ENCODE measurements at regions not wholly inside any gene's neighbourhood (a gene's known extent, or its start where the extent isn't known, plus 50 kb on each side); places are given as distances from the start of the nearest gene placed in this dataset.

DNA sequence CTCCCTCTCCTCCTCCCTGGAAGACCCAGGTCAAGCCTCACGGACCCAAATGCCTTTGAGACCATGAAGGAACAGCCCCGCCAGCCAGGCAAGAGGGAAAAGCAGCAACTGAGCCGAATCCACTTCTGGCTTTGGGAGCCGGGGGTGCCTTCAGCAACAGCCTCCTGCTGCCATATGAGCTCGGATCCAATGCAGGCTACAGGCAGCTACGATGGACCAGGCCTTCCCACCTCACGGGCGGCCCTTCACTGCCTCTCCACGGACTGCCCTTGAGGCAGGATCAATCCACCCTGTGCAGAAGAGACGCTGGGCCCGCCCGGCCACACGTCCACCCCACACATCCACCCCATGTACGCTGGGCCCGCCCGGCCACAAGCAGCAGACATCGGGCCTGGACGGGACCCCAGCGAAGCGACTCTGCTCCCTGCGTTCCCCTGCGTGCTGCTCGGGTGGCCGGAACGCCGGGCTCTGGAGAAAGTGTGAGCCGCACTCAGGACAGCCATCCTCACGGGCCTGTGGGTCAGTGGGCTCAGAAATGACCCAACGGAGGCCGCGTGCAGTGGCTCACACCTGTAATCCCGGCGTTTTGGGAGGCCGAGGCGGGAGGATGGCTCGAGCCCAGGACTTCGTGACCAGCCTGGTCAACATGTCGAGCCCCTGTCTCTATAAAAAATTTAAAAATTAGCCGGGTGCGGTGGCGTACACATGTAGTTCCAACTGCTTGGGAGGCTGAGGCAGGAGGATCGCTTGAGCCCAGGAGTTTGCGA is 82.0 kb downstream of the FOXL3 start:
- TF ChIP-seq, protein P1, sequence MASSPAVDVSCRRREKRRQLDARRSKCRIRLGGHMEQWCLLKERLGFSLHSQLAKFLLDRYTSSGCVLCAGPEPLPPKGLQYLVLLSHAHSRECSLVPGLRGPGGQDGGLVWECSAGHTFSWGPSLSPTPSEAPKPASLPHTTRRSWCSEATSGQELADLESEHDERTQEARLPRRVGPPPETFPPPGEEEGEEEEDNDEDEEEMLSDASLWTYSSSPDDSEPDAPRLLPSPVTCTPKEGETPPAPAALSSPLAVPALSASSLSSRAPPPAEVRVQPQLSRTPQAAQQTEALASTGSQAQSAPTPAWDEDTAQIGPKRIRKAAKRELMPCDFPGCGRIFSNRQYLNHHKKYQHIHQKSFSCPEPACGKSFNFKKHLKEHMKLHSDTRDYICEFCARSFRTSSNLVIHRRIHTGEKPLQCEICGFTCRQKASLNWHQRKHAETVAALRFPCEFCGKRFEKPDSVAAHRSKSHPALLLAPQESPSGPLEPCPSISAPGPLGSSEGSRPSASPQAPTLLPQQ (tag by site-specific recombination; IDR thresholded peaks at IDR 0.05): no peak
- TF ChIP-seq, protein P2, sequence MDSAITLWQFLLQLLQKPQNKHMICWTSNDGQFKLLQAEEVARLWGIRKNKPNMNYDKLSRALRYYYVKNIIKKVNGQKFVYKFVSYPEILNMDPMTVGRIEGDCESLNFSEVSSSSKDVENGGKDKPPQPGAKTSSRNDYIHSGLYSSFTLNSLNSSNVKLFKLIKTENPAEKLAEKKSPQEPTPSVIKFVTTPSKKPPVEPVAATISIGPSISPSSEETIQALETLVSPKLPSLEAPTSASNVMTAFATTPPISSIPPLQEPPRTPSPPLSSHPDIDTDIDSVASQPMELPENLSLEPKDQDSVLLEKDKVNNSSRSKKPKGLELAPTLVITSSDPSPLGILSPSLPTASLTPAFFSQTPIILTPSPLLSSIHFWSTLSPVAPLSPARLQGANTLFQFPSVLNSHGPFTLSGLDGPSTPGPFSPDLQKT (IDR thresholded peaks at IDR 0.05; ENCODE audit: borderline replicate concordance, low read depth, low read length): no peak
- TF ChIP-seq ZNF629 (tag by site-specific recombination; IDR thresholded peaks at IDR 0.05) (no peak), ZNF274 (IDR thresholded peaks at IDR 0.05; ENCODE audit: low read length) (no peak), ZNF274 (tag by site-specific recombination; IDR thresholded peaks at IDR 0.05; ENCODE audit: borderline replicate concordance) (no peak), MEIS1 (CRISPR knock-in tag; IDR thresholded peaks at IDR 0.05; ENCODE audit: borderline replicate concordance) (no peak)
- TF ChIP-seq, protein P3, sequence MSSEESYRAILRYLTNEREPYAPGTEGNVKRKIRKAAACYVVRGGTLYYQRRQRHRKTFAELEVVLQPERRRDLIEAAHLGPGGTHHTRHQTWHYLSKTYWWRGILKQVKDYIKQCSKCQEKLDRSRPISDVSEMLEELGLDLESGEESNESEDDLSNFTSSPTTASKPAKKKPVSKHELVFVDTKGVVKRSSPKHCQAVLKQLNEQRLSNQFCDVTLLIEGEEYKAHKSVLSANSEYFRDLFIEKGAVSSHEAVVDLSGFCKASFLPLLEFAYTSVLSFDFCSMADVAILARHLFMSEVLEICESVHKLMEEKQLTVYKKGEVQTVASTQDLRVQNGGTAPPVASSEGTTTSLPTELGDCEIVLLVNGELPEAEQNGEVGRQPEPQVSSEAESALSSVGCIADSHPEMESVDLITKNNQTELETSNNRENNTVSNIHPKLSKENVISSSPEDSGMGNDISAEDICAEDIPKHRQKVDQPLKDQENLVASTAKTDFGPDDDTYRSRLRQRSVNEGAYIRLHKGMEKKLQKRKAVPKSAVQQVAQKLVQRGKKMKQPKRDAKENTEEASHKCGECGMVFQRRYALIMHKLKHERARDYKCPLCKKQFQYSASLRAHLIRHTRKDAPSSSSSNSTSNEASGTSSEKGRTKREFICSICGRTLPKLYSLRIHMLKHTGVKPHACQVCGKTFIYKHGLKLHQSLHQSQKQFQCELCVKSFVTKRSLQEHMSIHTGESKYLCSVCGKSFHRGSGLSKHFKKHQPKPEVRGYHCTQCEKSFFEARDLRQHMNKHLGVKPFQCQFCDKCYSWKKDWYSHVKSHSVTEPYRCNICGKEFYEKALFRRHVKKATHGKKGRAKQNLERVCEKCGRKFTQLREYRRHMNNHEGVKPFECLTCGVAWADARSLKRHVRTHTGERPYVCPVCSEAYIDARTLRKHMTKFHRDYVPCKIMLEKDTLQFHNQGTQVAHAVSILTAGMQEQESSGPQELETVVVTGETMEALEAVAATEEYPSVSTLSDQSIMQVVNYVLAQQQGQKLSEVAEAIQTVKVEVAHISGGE (tag by site-specific recombination; conservative IDR thresholded peaks at IDR 0.05; ENCODE audit: low read depth): no peak
- TF ChIP-seq, protein P4, sequence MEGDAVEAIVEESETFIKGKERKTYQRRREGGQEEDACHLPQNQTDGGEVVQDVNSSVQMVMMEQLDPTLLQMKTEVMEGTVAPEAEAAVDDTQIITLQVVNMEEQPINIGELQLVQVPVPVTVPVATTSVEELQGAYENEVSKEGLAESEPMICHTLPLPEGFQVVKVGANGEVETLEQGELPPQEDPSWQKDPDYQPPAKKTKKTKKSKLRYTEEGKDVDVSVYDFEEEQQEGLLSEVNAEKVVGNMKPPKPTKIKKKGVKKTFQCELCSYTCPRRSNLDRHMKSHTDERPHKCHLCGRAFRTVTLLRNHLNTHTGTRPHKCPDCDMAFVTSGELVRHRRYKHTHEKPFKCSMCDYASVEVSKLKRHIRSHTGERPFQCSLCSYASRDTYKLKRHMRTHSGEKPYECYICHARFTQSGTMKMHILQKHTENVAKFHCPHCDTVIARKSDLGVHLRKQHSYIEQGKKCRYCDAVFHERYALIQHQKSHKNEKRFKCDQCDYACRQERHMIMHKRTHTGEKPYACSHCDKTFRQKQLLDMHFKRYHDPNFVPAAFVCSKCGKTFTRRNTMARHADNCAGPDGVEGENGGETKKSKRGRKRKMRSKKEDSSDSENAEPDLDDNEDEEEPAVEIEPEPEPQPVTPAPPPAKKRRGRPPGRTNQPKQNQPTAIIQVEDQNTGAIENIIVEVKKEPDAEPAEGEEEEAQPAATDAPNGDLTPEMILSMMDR (tag by site-specific recombination; IDR thresholded peaks at IDR 0.05): no peak

Measured in HEK293 (cell line).